Breast epithelium (tissue), 4 donors: ENCODE measurements at regions not wholly inside any gene's neighbourhood (a gene's known extent, or its start where the extent isn't known, plus 50 kb on each side); places are given as distances from the start of the nearest gene placed in this dataset.

Source experiments
- DNase-seq, 2 donors: peaks; one replicate each; pipeline ENCODE4 v3.0.0-alpha.2; 2019; ENCODE audit warnings: low spot score in 2 of 2
- H3K27ac ChIP-seq, 2 donors: fragments of 200-600 bp; sonication (generic) in 1 of 2; one replicate each; pipeline ENCODE4 v1.5.1; 2016 to 2019; ENCODE audit warnings: mild to moderate bottlenecking in 1 of 2
- H3K27me3 ChIP-seq, 2 donors: fragments of 200-600 bp; sonication (generic) in 1 of 2; one replicate each; pipeline versions ENCODE4 v1.5.1 to v1.6.0; 2017 to 2019; ENCODE audit warnings: control low read depth in 1 of 2, mild to moderate bottlenecking in 1 of 2
- H3K36me3 ChIP-seq: fragments of 200-600 bp; one replicate; pipeline ENCODE4 v1.5.1; 2019
- H3K4me1 ChIP-seq, 2 donors: fragments of 200-600 bp; sonication (generic); one replicate each; pipeline ENCODE4 v1.5.1; 2016 to 2019; ENCODE audit warnings: control low read depth in 1 of 2
- H3K4me3 ChIP-seq, 3 donors: fragments of 200-600 bp; sonication (generic); 1 replicate in 2 of 3; 2 replicates in 1 of 3; pipeline ENCODE4 v1.5.1; 2016 to 2019; ENCODE audit warnings: mild to moderate bottlenecking in 3 of 3, moderate library complexity in 2 of 3
- H3K9me3 ChIP-seq, 2 donors: fragments of 200-600 bp; sonication (generic) in 1 of 2; one replicate each; pipeline ENCODE4 v1.5.1; 2016 to 2019; ENCODE audit warnings: control low read depth in 1 of 2
- POLR2A ChIP-seq: fragments of 450-650 bp; IDR thresholded peaks from one replicate; pipeline ENCODE4 v1.6.1; 2016; ENCODE audit warnings: antibody characterized with exemption, mild to moderate bottlenecking, moderate library complexity
- POLR2AphosphoS5 ChIP-seq, 3 donors: sonication (generic); formaldehyde crosslinking; IDR thresholded peaks; one replicate each; pipeline ENCODE4 v1.6.1; 2017; ENCODE audit warnings: antibody characterized with exemption in 3 of 3
- intact Hi-C: fragments of 100-400 bp; cut with DNase I; formaldehyde crosslinking; loops from one replicate; pipeline ENCODE4 v1.15.1; 2023; ENCODE audit warnings: low total_unique reads
- TF ChIP-seq, protein P1 (sequence below), 3 donors: fragments of 450-650 bp; IDR thresholded peaks; one replicate each; pipeline ENCODE4 v1.5.1; 2016 to 2017; ENCODE audit warnings: antibody characterized with exemption in 3 of 3, mild to moderate bottlenecking in 3 of 3, moderate library complexity in 3 of 3

DNA sequence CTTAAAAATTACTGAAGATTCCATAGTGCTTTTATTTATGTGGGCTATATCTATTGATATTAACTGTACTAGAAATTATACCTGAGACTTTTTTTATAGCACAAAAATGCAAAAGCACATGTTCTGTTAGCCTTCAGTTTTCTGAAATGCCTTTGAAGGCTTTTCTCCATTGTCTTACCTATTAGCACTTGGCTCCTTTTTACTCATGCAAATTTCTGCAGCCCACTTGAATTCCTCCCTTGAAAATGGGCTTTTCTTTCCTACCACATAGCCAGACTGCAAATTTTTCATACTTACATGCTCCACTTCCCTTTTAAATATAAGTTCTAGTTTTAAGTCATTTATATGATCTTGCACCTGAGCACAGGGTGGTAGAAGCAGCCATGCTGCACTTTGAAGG lies 453.0 kb upstream of the TRIB2 start:
- intact Hi-C loops: no loop called here
- H3K4me3 ChIP-seq: no peak overlapping the region
- no peaks in the 10 kb centered on the region for H3K27me3 ChIP-seq
- no peaks in the 10 kb centered on the region for H3K36me3 ChIP-seq
- H3K27ac ChIP-seq: no peak overlapping the region
- TF ChIP-seq, protein P1, sequence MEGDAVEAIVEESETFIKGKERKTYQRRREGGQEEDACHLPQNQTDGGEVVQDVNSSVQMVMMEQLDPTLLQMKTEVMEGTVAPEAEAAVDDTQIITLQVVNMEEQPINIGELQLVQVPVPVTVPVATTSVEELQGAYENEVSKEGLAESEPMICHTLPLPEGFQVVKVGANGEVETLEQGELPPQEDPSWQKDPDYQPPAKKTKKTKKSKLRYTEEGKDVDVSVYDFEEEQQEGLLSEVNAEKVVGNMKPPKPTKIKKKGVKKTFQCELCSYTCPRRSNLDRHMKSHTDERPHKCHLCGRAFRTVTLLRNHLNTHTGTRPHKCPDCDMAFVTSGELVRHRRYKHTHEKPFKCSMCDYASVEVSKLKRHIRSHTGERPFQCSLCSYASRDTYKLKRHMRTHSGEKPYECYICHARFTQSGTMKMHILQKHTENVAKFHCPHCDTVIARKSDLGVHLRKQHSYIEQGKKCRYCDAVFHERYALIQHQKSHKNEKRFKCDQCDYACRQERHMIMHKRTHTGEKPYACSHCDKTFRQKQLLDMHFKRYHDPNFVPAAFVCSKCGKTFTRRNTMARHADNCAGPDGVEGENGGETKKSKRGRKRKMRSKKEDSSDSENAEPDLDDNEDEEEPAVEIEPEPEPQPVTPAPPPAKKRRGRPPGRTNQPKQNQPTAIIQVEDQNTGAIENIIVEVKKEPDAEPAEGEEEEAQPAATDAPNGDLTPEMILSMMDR (IDR thresholded peaks at IDR 0.05): no peak
- no peak for TF ChIP-seq POLR2A
- TF ChIP-seq POLR2AphosphoS5 (IDR thresholded peaks at IDR 0.05): no peak
- no peaks in the 10 kb centered on the region for H3K4me1 ChIP-seq
- no peak for DNase-seq
- H3K9me3 ChIP-seq: no peaks in the 10 kb centered on the region

DNA sequence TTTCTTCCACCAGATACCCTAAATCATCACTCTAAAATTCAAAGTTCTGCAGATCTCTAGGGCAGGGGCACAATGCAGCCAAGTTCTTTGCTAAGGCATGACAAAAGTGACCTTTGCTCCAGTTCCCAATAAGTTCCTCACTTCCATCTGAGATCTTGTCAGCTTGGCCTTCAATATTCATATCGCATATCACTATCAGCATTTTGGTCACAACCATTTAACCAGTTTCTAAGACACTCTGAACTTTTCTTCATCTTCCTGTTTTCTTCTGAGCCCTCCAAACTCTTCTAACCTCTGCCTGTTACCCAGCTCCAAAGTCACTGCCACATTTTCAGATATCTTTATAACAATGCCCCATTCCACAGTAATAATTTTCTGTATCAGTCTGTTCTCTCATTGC lies 452.6 kb upstream of the TRIB2 start:
- intact Hi-C loops: no loop called here
- Histone ChIP-seq H3K4me1 (no peaks in the 10 kb centered on the region), H3K4me3 (no peak overlapping the region), H3K9me3 (no peaks in the 10 kb centered on the region), H3K27ac (no peak overlapping the region), H3K27me3 (no peaks in the 10 kb centered on the region), H3K36me3 (no peaks in the 10 kb centered on the region)
- no peak for DNase-seq
- TF ChIP-seq POLR2AphosphoS5 (IDR thresholded peaks at IDR 0.05): no peak
- no peak for TF ChIP-seq POLR2A
- TF ChIP-seq, protein P1 (IDR thresholded peaks at IDR 0.05): no peak

DNA sequence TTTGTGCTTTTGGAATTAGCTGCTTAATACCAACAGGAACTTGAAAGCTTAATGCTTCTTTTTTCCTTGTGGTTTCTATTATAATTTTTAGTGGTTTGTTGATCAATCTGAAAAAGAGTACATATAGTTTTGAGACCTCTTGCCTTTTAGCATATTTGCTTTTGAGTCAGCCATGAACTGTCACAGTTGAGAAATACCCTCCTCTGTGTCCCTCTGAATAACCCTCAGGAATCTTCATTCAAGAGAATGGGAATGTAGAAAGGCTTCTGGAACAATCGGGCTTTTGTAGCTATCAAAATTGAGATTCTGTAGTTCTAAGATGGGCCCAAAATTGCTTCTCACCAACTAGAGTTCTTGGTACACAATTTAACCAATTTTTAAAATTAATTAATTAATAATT lies 451.1 kb upstream of the TRIB2 start:
- DNase-seq: no peak
- Histone ChIP-seq H3K36me3 (no peaks in the 10 kb centered on the region), H3K4me3 (no peak overlapping the region), H3K9me3 (no peaks in the 10 kb centered on the region), H3K27me3 (no peaks in the 10 kb centered on the region), H3K27ac (no peak overlapping the region), H3K4me1 (no peaks in the 10 kb centered on the region)
- intact Hi-C loops: no loop called here
- TF ChIP-seq POLR2AphosphoS5 (IDR thresholded peaks at IDR 0.05) (no peak), POLR2A (no peak)
- TF ChIP-seq, protein P1 (IDR thresholded peaks at IDR 0.05): no peak

DNA sequence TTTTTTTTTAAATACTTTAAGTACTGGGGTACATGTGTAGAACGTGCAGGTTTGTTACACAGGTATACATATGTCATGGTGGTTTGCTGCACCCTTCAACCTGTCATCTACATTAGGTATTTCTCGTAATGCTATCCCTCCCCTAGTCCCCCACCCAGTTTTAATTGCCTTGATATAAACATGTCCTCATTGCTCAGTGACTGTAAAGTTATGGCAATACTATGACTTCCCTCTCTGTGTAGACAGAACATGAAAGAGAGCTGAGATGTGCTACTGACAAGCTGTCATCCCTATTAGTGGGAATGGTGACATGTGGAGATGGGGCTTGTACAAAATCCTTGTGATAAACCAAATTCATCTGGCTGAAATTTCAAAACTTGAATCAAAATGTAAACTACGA lies 449.7 kb upstream of the TRIB2 start:
- no peak overlapping the region for H3K4me3 ChIP-seq
- no peaks in the 10 kb centered on the region for H3K36me3 ChIP-seq
- H3K4me1 ChIP-seq: no peaks in the 10 kb centered on the region
- H3K9me3 ChIP-seq: no peaks in the 10 kb centered on the region
- H3K27me3 ChIP-seq: no peaks in the 10 kb centered on the region
- intact Hi-C loops: no loop called here
- no peak overlapping the region for H3K27ac ChIP-seq
- TF ChIP-seq POLR2AphosphoS5 (IDR thresholded peaks at IDR 0.05) (no peak), POLR2A (no peak)
- TF ChIP-seq, protein P1 (IDR thresholded peaks at IDR 0.05): no peak
- no peak for DNase-seq

DNA sequence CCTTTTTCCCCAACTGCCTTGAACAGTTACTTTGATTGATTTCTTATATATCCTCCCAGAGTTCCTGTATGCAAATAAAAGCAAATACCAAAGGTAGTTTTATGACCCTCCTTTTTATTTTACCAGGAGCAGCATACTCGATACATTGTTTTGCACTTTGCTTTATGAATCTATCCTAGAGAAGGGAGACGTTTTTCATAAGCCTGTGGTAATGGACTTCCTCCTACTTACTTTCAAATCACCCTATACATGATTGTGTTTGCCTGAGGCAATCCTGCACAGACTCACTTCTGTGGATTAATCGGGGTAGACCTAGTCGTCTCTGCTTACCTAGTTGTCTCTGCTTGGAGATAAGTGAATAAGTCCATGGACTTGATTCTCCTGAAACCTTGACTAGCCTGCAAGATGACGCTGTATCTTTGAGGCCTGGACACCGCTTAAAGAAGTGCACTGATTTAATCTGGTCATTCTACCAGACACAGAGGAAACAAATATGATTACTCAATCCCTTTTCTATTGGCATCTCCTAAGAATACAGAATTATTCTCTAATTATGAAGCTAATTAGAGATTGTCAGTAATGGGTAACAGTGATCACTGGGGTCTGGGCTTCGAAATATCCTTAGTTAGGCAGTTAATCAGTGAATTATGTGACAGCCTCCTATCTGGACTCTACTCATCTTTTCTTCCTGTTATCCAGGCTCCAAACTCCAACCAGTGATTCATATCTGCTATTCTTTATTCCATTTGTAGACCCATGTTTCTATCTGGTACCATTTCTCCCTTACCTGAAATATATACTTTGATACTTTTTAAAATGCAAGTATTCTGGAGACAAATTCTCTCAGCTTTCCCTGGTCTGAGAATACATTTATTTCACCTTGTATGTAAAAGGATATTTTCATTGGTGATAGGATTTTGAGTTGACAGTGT lies 447.4 kb upstream of the TRIB2 start:
- TF ChIP-seq POLR2AphosphoS5 (IDR thresholded peaks at IDR 0.05) (no peak), POLR2A (no peak)
- TF ChIP-seq, protein P1 (IDR thresholded peaks at IDR 0.05): no peak
- Histone ChIP-seq H3K9me3 (no peaks in the 10 kb centered on the region), H3K4me3 (no peak overlapping the region), H3K36me3 (no peaks in the 10 kb centered on the region), H3K27ac (no peak overlapping the region), H3K4me1 (no peaks in the 10 kb centered on the region), H3K27me3 (no peaks in the 10 kb centered on the region)
- no peak for DNase-seq
- intact Hi-C loops: no loop called here
